ENCODE measurements at regions not wholly inside any gene's neighbourhood (a gene's known extent, or its start where the extent isn't known, plus 50 kb on each side); places are given as distances from the start of the nearest gene placed in this dataset.

DNA sequence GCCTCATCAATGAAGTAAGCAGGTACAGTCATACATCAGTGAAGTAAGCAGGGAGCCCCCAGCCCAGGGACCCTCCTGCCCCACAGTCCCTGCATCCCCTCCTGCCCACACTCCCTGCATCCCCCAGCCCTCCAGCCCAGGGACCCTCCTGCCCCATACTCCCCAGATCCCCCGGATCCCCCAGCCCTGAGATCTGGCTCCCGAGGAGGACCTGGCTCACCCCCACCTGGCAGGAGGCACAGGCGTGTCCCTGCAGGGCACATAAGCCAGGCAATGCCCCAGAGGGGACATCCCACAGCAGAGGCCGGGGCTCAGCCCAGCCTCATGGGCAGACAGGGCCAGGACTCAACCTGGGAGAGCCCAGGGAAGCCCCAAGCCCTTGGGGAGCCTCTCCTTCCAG, 53.6 kb upstream of the TPM4 start:
- DNase-seq: no peak
- TF ChIP-seq, protein P1, sequence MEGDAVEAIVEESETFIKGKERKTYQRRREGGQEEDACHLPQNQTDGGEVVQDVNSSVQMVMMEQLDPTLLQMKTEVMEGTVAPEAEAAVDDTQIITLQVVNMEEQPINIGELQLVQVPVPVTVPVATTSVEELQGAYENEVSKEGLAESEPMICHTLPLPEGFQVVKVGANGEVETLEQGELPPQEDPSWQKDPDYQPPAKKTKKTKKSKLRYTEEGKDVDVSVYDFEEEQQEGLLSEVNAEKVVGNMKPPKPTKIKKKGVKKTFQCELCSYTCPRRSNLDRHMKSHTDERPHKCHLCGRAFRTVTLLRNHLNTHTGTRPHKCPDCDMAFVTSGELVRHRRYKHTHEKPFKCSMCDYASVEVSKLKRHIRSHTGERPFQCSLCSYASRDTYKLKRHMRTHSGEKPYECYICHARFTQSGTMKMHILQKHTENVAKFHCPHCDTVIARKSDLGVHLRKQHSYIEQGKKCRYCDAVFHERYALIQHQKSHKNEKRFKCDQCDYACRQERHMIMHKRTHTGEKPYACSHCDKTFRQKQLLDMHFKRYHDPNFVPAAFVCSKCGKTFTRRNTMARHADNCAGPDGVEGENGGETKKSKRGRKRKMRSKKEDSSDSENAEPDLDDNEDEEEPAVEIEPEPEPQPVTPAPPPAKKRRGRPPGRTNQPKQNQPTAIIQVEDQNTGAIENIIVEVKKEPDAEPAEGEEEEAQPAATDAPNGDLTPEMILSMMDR (conservative IDR thresholded peaks at IDR 0.05; ENCODE audit: low read depth, low read length): no peak
- TF ChIP-seq EZH2 (IDR thresholded peaks at IDR 0.05; ENCODE audit: low read length, unreplicated experiment) (no peak), EZH2phosphoT487 (IDR thresholded peaks at IDR 0.05; ENCODE audit: borderline replicate concordance, low read length) (no peak)
- no peak overlapping the region for H2AFZ ChIP-seq (ENCODE audit: low read length)
- H3K9me3 ChIP-seq (ENCODE audit: low read length): no peaks in the 10 kb centered on the region
- no peak for ATAC-seq
- no peaks in the 10 kb centered on the region for H3K4me1 ChIP-seq (ENCODE audit: insufficient read depth, low read length)
- H3K79me2 ChIP-seq (ENCODE audit: low read length): no peaks in the 10 kb centered on the region
- no peak overlapping the region for H3K4me2 ChIP-seq (ENCODE audit: low read length)
- no peaks in the 10 kb centered on the region for H4K20me1 ChIP-seq (ENCODE audit: low read length)
- H3K9ac ChIP-seq (ENCODE audit: low read length): no peak overlapping the region
- H3K36me3 ChIP-seq (ENCODE audit: low read depth, low read length): no peaks in the 10 kb centered on the region
- ChIA-PET POLR2A (ENCODE audit: unreplicated experiment) (no interaction called here), CTCF (no interaction called here)
- no peaks in the 10 kb centered on the region for H3K27me3 ChIP-seq (ENCODE audit: low read length)
- no peaks in the 10 kb centered on the region for H3K9me2 ChIP-seq (replicated peaks; ENCODE audit: low read length)
- no peak overlapping the region for H3K4me3 ChIP-seq (ENCODE audit: low read length)
- no peaks in the 10 kb centered on the region for H3F3A ChIP-seq (ENCODE audit: low read length, unreplicated experiment)
- no TSS peak for BruUV-seq (replicated peaks)
- intact Hi-C loops (cut with micrococcal nuclease): loop anchor here (10.0 kb wide), 1 partner anchor 398 kb away; no protein-coding TSS in a partner anchor
- no peak overlapping the region for H3K27ac ChIP-seq (ENCODE audit: low read length)

DNA sequence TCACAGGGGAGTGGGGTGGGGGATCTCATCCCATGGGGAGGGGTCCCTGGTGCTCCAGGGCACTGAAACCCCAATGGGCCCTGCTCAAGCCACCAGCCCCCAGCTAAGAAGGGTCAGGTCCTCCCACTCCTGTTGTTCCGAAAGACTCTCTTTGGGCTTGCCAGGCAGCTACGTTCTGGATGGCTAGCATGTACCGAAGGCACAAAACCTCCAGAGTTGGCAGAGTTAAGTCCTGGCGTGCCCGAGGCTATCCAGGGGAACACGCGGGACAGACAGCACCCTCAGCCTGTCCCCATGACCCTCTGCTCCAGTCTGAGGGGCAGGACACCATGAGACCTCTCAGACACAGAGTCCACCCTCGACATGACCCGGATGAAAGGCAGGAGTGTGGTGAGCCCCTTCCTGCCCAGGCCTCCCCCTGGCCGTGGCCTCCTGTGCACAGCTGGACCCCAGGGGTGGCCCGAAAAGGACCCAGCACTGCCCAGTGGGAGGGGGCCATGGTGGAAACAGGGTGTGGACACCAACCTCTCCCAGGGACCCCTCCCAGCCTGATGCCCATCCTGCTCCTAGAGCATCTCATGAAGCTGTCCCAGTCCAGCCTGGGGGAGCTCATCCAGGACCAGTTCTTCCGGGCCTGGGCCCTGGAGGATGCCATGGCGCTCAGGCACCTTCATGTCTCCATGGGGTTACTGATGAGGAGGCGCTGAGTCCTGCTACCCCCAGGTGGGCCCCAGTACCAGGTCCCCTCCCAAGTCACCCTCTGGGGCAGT, 53.0 kb upstream of the TPM4 start:
- TF ChIP-seq EZH2phosphoT487 (IDR thresholded peaks at IDR 0.05; ENCODE audit: borderline replicate concordance, low read length) (no peak), EZH2 (IDR thresholded peaks at IDR 0.05; ENCODE audit: low read length, unreplicated experiment) (no peak)
- TF ChIP-seq, protein P1 (conservative IDR thresholded peaks at IDR 0.05; ENCODE audit: low read depth, low read length): no peak
- Histone ChIP-seq H3K36me3 (ENCODE audit: low read depth, low read length) (no peaks in the 10 kb centered on the region), H3K9me3 (ENCODE audit: low read length) (no peaks in the 10 kb centered on the region), H3K4me3 (ENCODE audit: low read length) (no peak overlapping the region), H3K9ac (ENCODE audit: low read length) (no peak overlapping the region), H3K4me1 (ENCODE audit: insufficient read depth, low read length) (no peaks in the 10 kb centered on the region), H3F3A (ENCODE audit: low read length, unreplicated experiment) (no peaks in the 10 kb centered on the region), H3K79me2 (ENCODE audit: low read length) (no peaks in the 10 kb centered on the region), H2AFZ (ENCODE audit: low read length) (no peak overlapping the region), H3K27ac (ENCODE audit: low read length) (no peak overlapping the region), H4K20me1 (ENCODE audit: low read length) (no peaks in the 10 kb centered on the region), H3K9me2 (replicated peaks; ENCODE audit: low read length) (no peaks in the 10 kb centered on the region), H3K4me2 (ENCODE audit: low read length) (no peak overlapping the region), H3K27me3 (ENCODE audit: low read length) (no peaks in the 10 kb centered on the region)
- BruUV-seq (replicated peaks): no TSS peak
- intact Hi-C loops (cut with micrococcal nuclease): loop anchor here (10.0 kb wide), 1 partner anchor 399 kb away; no protein-coding TSS in a partner anchor
- DNase-seq: no peak
- ChIA-PET CTCF (no interaction called here), POLR2A (ENCODE audit: unreplicated experiment) (no interaction called here)
- ATAC-seq: no peak
